Body of pancreas (tissue), 4 donors: ENCODE measurements at regions not wholly inside any gene's neighbourhood (a gene's known extent, or its start where the extent isn't known, plus 50 kb on each side); places are given as distances from the start of the nearest gene placed in this dataset.

Experiments used
- ATAC-seq: fragments of 150-250 bp; one replicate; pipeline ENCODE4 v1.9.1; 2016
- DNase-seq, 4 donors: peaks; one replicate each; pipeline ENCODE4 v3.0.0-alpha.2; 2019
- H3K27ac ChIP-seq, 4 donors: fragments of 200-600 bp; sonication (generic); 1 replicate in 3 of 4; 2 replicates in 1 of 4; pipeline versions ENCODE4 v1.5.1 to v1.6.1; 2016 to 2019; ENCODE audit warnings: mild to moderate bottlenecking in 1 of 4, mixed read lengths in 1 of 4, moderate library complexity in 1 of 4
- H3K27me3 ChIP-seq, 2 donors: fragments of 200-600 bp; sonication (generic); one replicate each; pipeline ENCODE4 v1.6.0; 2016; ENCODE audit warnings: mild to moderate bottlenecking in 1 of 2
- H3K36me3 ChIP-seq, 2 donors: fragments of 200-600 bp; sonication (generic); replicated peaks in 1 of 2; 2 replicates each; pipeline ENCODE4 v1.5.1; 2016; ENCODE audit warnings: low read depth in 2 of 2; ENCODE audit not compliant: insufficient read depth in 1 of 2
- H3K4me1 ChIP-seq: fragments of 200-600 bp; sonication (generic); one replicate; pipeline ENCODE4 v1.6.0; 2016
- H3K4me3 ChIP-seq, 2 donors: fragments of 200-600 bp; sonication (generic); 1 replicate in 1 of 2; 2 replicates in 1 of 2; pipeline ENCODE4 v1.5.1; 2016 to 2019
- H3K9me3 ChIP-seq, 3 donors: fragments of 200-600 bp; sonication (generic); 1 replicate in 2 of 3; 2 replicates in 1 of 3; pipeline ENCODE4 v1.5.1; 2016
- POLR2A ChIP-seq, 3 donors: fragments of 450-650 bp; IDR thresholded peaks; one replicate each; pipeline ENCODE4 v1.6.1; 2016; ENCODE audit warnings: antibody characterized with exemption in 3 of 3, mild to moderate bottlenecking in 2 of 3
- WGBS, 2 donors: methylation state at CpG; one replicate each; pipeline ENCODE4 v1.1.5; 2017; 5-methylcytosine and 5-hydroxymethylcytosine counted together
- intact Hi-C: fragments of 100-400 bp; cut with DNase I; formaldehyde crosslinking; loops from one replicate; pipeline ENCODE4 v1.15.1; 2023
- TF ChIP-seq, protein P1 (sequence below), 7 experiments: fragments of 450-650 bp in 4 of 7; fragments of 200-600 bp in 3 of 7; sonication (generic) in 3 of 7; IDR thresholded peaks; one replicate each; pipeline ENCODE4 v1.5.1; 2016 to 2019; ENCODE audit warnings: antibody characterized with exemption in 7 of 7

DNA sequence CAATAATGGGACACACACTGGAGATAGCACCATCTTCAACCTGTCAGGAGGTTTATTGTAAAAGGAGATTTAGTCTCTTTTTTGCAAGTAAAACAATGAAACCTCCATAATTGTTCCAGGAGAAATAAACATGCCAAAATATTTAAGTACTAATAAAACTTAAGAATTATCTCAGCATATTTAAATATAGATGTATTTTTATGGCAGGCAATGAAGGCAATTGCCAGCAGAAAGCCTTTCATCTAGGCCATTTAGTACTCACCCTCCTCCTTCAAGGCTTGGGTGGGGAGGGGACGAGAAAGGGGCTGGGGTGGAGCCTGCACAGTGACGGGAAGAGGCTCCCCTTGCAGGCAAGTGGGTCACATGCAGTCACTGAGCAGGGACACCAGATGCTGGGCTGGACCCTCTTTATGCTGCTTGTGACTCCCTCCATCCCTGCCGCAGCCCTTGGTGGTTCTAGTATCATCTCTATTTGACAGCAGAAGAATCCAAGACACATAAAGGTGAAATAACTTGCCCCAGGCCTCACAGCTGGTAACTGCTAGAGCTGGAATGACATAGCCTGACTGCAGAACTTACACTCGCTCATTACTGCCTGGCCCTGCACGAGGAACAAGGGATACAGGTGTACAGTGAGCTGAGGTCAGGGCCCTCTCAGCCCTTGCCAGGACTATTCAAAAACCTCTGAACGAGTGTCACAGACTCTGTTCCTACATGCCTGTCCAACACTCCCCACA lies 449.5 kb upstream of the ZMIZ1 start:
- Histone ChIP-seq H3K4me3 (no peak overlapping the region), H3K36me3 (no peaks in the 10 kb centered on the region), H3K27me3 (no peaks in the 10 kb centered on the region), H3K4me1 (peaks cover 13% of the 10 kb centered on the region), H3K9me3 (no peaks in the 10 kb centered on the region), H3K27ac (no peak overlapping the region)
- intact Hi-C loops = no loop called here
- WGBS, 2 donors = 71 to 82% methylated on average over 5 to 6 of the region's 6 CpGs
- DNase-seq = no peak
- ATAC-seq = no peak
- no peak for TF ChIP-seq POLR2A (IDR thresholded peaks at IDR 0.05)
- TF ChIP-seq, protein P1, sequence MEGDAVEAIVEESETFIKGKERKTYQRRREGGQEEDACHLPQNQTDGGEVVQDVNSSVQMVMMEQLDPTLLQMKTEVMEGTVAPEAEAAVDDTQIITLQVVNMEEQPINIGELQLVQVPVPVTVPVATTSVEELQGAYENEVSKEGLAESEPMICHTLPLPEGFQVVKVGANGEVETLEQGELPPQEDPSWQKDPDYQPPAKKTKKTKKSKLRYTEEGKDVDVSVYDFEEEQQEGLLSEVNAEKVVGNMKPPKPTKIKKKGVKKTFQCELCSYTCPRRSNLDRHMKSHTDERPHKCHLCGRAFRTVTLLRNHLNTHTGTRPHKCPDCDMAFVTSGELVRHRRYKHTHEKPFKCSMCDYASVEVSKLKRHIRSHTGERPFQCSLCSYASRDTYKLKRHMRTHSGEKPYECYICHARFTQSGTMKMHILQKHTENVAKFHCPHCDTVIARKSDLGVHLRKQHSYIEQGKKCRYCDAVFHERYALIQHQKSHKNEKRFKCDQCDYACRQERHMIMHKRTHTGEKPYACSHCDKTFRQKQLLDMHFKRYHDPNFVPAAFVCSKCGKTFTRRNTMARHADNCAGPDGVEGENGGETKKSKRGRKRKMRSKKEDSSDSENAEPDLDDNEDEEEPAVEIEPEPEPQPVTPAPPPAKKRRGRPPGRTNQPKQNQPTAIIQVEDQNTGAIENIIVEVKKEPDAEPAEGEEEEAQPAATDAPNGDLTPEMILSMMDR (IDR thresholded peaks at IDR 0.05) = no peak

DNA sequence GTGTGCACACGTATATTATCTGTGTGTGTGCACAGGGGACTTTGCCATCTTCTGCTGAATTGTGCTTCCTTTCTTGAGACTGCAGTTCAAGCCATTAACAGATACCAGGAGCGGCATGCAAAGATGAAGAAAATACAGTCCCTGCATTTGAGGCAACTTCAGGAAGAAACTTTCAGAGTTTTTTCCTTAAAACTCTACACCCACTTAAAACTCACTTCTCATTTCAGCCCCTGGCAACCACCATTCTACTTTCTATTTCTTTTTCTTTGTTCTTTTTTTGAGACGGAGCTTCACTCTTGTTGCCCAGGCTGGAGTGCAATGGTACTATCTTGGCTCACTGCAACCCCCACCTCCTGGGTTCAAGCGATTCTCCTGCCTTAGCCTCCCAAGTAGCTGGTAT lies 448.9 kb upstream of the ZMIZ1 start:
- intact Hi-C loops = no loop called here
- Histone ChIP-seq H3K4me1 (peaks cover 13% of the 10 kb centered on the region), H3K4me3 (no peak overlapping the region), H3K9me3 (no peaks in the 10 kb centered on the region), H3K27ac (no peak overlapping the region), H3K27me3 (no peaks in the 10 kb centered on the region), H3K36me3 (no peaks in the 10 kb centered on the region)
- TF ChIP-seq, protein P1 (IDR thresholded peaks at IDR 0.05) = no peak
- TF ChIP-seq POLR2A (IDR thresholded peaks at IDR 0.05) = no peak
- WGBS, 2 donors = 94 to 98% methylated on average over 4 of the region's 4 CpGs
- ATAC-seq = no peak
- DNase-seq = no peak

DNA sequence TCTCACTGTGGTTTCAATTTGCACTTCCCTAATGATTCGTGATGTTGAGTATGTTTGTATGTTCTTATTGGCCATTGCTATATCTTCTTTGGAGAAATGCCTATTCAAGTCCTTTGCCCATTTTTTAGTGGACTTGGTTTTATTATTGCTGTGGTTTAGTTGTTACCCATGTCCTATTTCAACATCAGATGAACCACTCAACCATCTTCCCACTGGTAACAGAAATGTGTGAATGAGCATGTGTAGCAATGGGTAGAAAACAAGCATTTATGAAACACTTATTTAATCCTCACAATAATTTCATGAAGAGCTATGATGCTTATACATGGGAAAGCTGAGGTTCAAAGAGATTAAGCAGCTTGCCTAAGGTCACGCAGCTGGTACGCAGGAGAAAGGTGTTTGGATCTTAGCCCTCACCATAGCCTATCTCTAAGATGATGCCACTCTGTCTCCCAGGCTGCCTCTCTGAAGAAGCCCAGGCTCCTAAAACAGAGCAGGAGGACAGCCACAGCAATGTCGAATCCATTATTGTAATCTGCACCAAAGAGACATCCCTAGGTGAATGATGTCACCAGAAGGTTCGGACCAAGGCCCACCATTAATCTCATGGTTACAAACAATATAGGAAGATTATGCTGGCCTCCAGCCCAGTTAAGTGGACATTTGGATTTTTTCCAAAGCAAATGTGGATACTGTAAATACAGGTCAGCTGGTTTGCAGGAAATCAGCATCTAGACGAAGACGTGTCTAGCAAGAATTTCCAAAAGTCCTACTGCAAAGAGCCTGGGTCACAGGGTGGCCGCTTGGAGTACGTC lies 447.6 kb upstream of the ZMIZ1 start:
- no peak for TF ChIP-seq POLR2A (IDR thresholded peaks at IDR 0.05)
- TF ChIP-seq, protein P1 (IDR thresholded peaks at IDR 0.05) = no peak
- peaks cover 13% of the 10 kb centered on the region for H3K4me1 ChIP-seq
- intact Hi-C loops = no loop called here
- ATAC-seq (no peak), DNase-seq (peak in 3 of 4 donors; percentile 25 to 40 (median 31))
- no peak overlapping the region for H3K27ac ChIP-seq
- no peaks in the 10 kb centered on the region for H3K36me3 ChIP-seq
- WGBS, 2 donors = 32 to 36% methylated on average over 9 of the region's 9 CpGs
- no peaks in the 10 kb centered on the region for H3K27me3 ChIP-seq
- H3K4me3 ChIP-seq = no peak overlapping the region
- no peaks in the 10 kb centered on the region for H3K9me3 ChIP-seq

DNA sequence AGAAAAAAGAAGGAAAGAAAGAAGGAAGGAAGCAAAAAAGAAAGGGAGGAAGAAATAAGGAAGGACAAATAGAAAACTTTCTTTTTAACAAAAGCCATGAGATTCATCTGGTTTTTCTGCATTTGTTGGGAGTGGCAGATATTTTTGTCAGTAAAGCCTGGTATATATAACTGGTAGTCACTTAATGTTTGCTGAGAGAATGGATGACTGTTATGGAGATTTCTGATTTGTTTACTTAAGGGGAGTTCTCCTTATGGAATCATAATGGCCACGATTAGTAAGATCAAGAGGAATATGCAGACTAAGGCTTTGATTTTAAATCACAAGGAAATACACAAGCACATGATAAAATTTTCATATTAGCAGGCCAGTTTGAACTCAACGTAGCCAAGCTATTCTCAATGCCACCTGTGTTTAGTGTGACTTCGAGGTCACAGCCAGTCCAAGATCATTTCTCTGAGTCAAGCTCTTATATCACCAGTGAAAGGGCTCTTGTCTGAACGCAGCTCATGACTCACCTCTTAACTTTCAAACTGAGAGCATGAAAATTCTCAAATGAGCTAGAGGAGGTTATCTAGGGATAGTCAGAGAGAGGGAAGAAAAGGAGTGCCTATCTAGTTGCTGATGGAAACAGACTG lies 445.1 kb upstream of the ZMIZ1 start:
- WGBS, 2 donors = 28 to 40% methylated on average over 4 of the region's 4 CpGs
- DNase-seq = peak in 2 of 4 donors; percentile 35 to 50
- peak overlapping the region in 3 of 4 donors; percentile 2 to 56 (median 46) for H3K27ac ChIP-seq
- intact Hi-C loops = no loop called here
- H3K9me3 ChIP-seq = no peaks in the 10 kb centered on the region
- no peak for TF ChIP-seq POLR2A (IDR thresholded peaks at IDR 0.05)
- TF ChIP-seq, protein P1 (IDR thresholded peaks at IDR 0.05) = no peak
- no peak overlapping the region for H3K4me3 ChIP-seq
- H3K4me1 ChIP-seq = peaks cover 13% of the 10 kb centered on the region
- ATAC-seq = peak; percentile 81
- H3K27me3 ChIP-seq = no peaks in the 10 kb centered on the region
- no peaks in the 10 kb centered on the region for H3K36me3 ChIP-seq
